Stimulated activated CD8-positive, alpha-beta memory T cell treated with anti-CD3 and anti-CD28 coated beads, Interleukin-12 subunit alpha, Interleukin-12 subunit beta, amount 100 ng/mL, for 24 hours (primary cell): ENCODE measurements at regions not wholly inside any gene's neighbourhood (a gene's known extent, or its start where the extent isn't known, plus 50 kb on each side); places are given as distances from the start of the nearest gene placed in this dataset.

Experiments
- DNase-seq: peaks from one replicate; pipeline ENCODE4 v3.0.0-alpha.2; 2020; ENCODE audit errors: extremely low read depth

DNA sequence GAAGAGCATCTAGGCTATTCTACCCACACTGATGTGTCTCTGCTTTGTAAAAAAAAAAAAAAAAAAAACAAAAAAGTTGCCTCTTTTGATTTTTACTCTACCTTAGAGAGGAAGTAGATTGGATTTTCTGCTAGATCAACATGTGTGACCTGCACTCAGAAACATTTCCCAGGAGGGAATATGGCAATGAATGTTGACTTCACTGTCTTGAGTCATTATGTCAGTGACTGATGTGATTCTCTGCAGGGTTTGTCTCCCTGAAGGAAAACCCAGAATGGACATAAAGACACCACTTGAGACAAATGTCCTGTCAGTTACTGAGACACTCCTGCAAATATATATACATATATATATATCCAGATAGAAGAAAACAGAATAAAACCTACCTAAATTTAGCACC lies 370.3 kb downstream of the BMPER start:
- DNase-seq: no peak

DNA sequence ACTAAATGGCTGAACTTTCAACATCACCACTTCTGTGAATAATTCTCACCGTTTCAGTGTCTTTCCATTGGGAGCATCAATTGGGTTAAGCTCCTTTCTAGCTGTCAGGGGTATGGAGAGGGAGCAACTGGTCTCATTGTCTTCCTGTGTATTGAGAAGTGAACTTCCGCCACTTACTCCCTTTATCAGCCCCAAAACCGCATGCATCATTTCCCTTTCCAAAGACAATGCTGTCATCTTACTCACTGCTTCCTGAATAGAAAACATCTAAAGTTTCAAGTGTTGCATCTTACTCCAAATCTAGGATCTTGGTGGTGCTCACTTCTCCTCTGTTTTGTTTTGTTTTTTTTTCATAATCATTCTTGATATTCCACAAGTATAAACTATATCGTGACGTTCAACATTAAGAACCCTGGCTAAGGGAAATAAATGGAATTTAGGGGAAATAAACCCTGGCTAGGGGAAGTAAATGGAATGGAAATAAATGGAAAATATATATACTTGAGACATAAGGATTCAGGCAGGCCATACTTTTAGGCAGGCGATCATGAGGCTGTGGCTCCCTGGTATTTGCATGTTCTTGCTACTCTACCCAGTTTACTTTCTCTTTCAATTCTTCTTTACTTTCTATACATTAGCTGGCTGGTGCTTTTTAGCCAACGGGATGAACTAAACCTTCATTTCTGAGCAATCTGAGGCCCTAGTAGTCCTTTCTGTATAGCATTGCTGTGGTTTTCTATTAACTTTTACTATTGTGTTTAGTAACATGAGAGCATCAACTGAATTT lies 371.9 kb downstream of the BMPER start:
- DNase-seq: no peak

- no peak for DNase-seq
These were observed 372.5 kb downstream of the BMPER start for GRCh38 chr7:34277803-34278199.

- no peak for DNase-seq
These were observed 375.9 kb downstream of the BMPER start for GRCh38 chr7:34281260-34281659.

- DNase-seq: no peak
These were observed 375.7 kb upstream of the NPSR1 start for GRCh38 chr7:34282271-34282670.

GRCh38 chr7:34296663-34297062 lies 361.4 kb upstream of the NPSR1 start:
- no peak for DNase-seq

DNA sequence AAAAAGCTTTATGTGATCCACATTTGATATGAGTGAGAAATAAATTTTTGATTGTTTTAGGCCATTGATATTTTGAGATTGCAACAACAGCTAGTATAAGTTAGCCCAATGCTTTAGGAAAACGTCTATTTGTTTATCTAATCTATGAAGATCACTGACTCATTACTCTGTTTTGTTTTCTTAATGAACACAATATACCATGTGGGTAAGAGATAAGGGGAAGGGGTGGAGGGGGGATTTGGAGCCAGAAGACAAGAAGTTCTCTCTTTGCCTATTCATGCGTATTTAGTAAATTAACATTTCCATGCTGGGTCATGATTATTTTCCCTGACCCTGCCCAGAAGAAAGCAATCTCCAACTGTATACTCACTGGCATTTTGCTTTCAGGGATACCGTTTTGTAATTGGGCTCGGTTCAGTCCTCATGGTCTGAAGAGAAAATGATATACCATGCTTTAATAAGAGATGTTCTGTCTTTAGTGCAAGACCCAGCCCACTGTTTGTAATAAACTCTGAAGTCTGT lies 359.5 kb upstream of the NPSR1 start:
- no peak for DNase-seq

- no peak for DNase-seq
These were observed 359.0 kb upstream of the NPSR1 start for GRCh38 chr7:34299066-34299465.

DNA sequence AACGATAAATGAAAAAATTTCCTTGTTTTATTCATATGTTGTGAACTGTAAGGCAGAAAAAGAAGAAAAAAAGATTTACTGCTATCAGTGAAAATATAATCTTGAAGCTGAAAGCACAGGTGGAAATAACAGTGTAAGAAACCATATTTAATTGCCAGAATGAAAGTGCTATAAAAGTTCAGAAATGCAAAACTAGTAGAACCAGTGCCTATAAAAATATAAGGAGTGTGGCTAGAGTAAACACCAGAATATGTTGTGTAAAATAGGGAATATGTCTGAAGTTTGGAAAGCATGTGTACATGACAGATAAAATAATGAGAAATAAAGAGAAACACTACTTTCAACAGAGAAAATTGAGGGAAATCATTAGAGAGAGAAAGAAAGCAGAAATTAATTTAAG lies 350.5 kb upstream of the NPSR1 start:
- no peak for DNase-seq

- DNase-seq: no peak
These were observed 349.4 kb upstream of the NPSR1 start for GRCh38 chr7:34308595-34308994.

DNA sequence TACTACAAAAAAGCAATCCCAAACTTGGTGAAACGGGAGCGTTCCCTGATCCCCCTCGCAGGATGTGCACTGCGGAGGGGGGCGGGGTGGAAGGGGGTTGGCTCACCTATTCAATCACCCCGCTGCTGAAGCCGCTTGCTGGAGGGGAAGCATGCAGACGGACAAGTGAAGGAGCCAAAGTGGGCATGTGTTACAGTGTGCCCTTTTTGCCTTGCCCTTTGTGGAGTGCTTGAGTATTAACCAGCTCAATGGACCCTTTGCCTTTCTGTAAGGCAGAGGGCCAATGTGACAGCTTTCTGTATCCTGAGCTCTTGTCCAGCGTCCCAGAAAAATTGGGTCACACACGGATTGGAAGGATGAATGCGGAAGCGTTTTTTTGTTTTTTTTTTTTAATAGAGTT lies 348.9 kb upstream of the NPSR1 start:
- no peak for DNase-seq

- no peak for DNase-seq
These were observed 348.4 kb upstream of the NPSR1 start for GRCh38 chr7:34309584-34309983.

GRCh38 chr7:34311591-34311990 lies 346.4 kb upstream of the NPSR1 start:
- no peak for DNase-seq

- no peak for DNase-seq
These were observed 345.4 kb upstream of the NPSR1 start for GRCh38 chr7:34312624-34313023.

GRCh38 chr7:34313289-34313688 lies 344.7 kb upstream of the NPSR1 start:
- no peak for DNase-seq

DNA sequence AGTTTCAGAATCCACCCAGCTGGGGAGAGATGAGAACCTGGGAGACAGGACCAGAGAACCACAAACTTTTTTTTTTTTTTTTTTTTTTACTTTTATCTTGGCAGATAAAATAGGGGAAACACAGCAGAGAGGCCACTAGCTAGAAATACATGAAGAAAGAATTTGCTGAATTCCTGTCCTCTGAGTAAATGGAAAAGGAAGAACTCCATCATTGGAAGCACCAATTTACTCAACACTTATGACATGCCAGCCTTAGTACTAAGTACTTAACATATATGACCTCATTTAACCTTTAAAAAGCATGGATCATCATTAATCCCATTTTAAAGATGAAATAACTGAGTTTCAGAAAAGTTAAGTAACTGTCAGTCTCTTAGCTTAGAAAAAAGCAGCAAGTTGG lies 343.0 kb upstream of the NPSR1 start:
- DNase-seq: no peak

DNA sequence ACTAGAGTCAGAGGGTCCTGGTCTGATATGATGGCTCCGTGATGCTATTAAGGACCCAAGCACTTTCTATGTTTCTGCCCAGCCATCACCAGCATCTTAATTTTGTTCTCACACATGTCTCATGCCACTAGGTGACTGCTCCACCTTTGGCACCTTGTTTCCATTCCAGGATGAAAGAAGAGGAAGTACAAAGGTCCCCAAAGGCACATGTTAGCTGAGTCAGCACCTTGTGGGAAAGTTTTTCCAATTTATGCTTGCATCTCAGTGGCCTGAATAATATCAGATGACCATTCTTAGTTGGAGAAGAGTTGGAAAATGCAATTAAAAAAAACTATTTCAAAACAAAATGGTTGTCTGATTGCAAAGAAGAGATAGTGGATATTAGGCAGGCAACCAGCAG lies 341.0 kb upstream of the NPSR1 start:
- no peak for DNase-seq

DNA sequence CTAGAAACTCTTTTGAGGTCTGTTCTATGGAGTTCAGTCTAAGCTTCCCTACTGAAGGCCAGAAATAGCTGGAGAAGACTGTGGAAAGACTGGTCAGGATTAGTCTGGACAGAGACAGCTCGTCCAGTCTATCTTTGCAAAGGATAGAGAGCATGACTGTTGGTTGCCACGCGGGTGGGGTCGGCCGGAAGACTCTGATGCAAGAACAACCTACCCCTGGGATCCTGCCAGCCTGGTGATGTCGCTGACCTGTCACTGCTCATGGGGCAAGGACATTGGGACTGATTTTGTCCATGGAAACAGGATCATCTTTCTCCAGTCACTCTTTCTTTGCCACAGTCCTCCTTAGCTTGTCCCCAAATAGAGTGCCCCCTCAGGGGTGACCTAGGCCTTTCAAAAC lies 337.6 kb upstream of the NPSR1 start:
- no peak for DNase-seq

GRCh38 chr7:34320926-34321661 lies 336.9 kb upstream of the NPSR1 start:
- peak; percentile 3 for DNase-seq

DNA sequence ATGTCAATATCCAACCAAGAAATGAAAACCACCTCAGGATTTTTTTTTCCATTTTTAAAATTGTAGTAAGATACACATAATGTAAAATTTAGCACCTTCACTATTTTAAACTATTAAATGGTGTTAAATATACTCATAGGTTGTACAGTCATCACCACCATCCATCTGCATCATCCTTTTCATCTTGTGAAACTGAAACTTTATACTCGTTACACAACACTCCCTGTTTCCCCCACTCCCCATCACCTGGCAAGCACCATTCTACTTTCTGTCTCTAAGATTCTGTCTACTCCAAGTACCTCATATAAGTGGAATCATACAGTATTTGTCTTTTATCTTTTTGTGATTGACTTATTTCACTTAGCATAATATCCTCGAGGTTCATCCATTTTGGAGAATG lies 335.2 kb upstream of the NPSR1 start:
- no peak for DNase-seq

DNA sequence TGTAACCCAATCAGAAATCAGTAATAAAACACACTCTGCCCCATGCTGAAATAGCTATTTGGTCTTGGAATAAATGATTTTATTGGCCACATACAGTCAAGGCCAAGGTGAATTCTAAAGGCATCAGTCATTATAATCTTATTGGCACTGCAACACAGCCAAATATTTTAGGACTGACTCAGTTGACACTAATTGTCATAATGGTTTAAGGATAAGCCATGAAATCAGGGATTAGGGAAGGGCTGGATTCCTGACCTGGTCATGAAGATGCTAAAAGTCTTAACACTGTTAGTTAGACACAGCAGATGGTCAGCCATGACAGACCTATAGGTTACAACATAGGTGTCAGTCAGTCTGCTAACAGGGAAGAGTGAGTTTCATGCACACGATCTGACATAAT lies 330.3 kb upstream of the NPSR1 start:
- no peak for DNase-seq

DNA sequence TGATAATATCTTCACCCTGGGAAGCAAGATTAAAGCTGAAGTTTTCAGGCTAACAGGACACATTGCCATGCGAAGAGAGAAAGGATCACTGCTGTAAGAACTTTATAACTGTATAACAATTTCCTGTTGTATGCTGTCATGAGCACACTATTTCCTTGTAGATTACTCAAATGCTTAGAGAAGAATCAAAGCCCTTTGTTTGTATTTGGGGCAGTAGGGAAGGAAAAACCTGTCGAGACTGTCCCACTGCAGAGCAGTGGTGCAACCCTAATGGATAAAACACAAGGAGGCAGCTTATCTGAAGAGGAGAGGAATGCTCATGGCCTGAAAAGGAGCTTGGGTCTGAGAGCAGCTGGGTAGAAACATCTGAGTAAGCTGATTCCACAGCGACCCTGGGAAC lies 327.7 kb upstream of the NPSR1 start:
- no peak for DNase-seq

DNA sequence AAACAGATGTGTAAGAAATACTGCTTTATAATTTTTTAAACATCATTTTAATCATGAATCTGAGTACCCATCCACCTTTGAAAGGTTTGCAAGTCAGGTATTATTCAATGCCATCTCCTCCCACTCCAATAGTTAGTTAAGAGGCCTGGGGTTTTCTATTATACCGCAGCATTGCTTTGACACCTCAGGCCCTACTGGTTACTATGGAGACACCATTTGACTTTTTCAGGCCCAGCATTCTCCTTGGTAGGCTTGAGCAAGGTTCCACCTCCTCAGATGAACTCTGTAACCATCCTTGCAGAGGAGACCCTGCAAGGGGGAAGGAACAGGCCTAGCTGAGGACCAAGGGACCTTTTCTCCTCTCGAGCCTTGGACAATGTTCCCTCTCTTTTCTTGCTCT lies 326.9 kb upstream of the NPSR1 start:
- no peak for DNase-seq
